ENCODE measurements at regions not wholly inside any gene's neighbourhood (a gene's known extent, or its start where the extent isn't known, plus 50 kb on each side); places are given as distances from the start of the nearest gene placed in this dataset.

DNA sequence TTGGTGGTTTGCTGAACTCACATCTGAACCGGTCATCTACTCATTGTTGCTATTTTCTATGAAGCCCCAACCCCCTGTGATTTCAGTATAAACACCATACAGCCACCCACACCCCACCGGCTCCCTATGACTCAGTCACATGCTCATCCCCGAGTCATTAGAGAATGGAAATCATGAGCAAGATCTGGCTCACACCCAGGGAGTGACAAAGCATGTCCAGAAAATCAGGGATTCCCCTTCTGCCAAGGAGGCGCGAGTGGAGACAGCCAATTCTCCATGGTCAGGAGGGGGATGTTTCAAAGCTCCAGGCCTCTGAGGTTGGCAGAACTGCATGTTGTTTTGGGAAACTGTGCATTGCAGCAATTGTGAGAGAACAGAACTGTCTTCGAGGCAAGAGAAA is 657.5 kb upstream of the TBX3 start:
- peaks cover 24% of the 10 kb centered on the region for H3K4me1 Mint-ChIP-seq
- H3K9me3 Mint-ChIP-seq = peaks cover 24% of the 10 kb centered on the region
- no peak for DNase-seq
- H3K36me3 Mint-ChIP-seq (ENCODE audit: low read depth) = peaks cover 9% of the 10 kb centered on the region
- TF ChIP-seq, protein P1, sequence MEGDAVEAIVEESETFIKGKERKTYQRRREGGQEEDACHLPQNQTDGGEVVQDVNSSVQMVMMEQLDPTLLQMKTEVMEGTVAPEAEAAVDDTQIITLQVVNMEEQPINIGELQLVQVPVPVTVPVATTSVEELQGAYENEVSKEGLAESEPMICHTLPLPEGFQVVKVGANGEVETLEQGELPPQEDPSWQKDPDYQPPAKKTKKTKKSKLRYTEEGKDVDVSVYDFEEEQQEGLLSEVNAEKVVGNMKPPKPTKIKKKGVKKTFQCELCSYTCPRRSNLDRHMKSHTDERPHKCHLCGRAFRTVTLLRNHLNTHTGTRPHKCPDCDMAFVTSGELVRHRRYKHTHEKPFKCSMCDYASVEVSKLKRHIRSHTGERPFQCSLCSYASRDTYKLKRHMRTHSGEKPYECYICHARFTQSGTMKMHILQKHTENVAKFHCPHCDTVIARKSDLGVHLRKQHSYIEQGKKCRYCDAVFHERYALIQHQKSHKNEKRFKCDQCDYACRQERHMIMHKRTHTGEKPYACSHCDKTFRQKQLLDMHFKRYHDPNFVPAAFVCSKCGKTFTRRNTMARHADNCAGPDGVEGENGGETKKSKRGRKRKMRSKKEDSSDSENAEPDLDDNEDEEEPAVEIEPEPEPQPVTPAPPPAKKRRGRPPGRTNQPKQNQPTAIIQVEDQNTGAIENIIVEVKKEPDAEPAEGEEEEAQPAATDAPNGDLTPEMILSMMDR (IDR thresholded peaks at IDR 0.05) = no peak
- H3K27ac Mint-ChIP-seq = no peak overlapping the region
- peaks cover 11% of the 10 kb centered on the region for H3K27me3 Mint-ChIP-seq (ENCODE audit: low read depth, poor library complexity)
- H3K4me3 Mint-ChIP-seq = no peak overlapping the region

DNA sequence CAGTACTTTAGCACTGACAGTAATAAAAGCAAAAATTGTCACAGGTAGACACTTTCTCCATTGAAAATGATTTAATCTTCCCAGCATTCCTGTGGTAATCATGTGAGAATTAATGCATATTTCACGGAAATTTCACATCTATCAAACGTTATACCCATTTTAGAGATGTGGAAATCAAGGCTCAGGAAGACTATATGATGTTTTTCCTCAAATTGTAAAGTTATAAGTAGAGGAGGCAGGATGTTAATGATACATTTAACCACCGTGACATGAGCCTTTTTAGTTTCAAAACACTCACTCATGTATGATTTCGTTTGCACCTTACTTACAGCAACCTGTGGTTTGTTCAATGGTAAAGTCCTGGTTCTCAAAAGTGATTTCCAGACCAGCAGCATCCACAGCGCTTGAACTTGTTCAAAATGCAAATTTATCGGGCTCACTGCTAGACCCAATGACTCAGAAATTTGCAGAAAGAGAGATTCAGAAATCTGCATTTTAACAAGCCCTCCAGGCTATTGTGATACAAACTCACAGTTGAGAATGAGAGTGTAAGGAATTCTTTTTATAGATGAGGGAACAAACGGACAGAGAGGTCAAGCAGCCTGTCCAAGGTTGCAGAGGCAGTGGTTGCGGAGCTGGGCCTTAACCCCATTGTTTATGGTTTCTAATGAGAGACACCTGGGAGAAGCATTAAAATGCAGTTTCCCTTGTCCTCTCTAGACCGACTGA is 654.8 kb upstream of the TBX3 start:
- H3K4me3 Mint-ChIP-seq = no peak overlapping the region
- H3K27me3 Mint-ChIP-seq (ENCODE audit: low read depth, poor library complexity) = peaks cover 10% of the 10 kb centered on the region
- peaks cover 5% of the 10 kb centered on the region for H3K36me3 Mint-ChIP-seq (ENCODE audit: low read depth)
- H3K27ac Mint-ChIP-seq = no peak overlapping the region
- TF ChIP-seq, protein P1 (IDR thresholded peaks at IDR 0.05) = no peak
- H3K9me3 Mint-ChIP-seq = peaks cover 20% of the 10 kb centered on the region
- H3K4me1 Mint-ChIP-seq = peaks cover 41% of the 10 kb centered on the region
- no peak for DNase-seq

DNA sequence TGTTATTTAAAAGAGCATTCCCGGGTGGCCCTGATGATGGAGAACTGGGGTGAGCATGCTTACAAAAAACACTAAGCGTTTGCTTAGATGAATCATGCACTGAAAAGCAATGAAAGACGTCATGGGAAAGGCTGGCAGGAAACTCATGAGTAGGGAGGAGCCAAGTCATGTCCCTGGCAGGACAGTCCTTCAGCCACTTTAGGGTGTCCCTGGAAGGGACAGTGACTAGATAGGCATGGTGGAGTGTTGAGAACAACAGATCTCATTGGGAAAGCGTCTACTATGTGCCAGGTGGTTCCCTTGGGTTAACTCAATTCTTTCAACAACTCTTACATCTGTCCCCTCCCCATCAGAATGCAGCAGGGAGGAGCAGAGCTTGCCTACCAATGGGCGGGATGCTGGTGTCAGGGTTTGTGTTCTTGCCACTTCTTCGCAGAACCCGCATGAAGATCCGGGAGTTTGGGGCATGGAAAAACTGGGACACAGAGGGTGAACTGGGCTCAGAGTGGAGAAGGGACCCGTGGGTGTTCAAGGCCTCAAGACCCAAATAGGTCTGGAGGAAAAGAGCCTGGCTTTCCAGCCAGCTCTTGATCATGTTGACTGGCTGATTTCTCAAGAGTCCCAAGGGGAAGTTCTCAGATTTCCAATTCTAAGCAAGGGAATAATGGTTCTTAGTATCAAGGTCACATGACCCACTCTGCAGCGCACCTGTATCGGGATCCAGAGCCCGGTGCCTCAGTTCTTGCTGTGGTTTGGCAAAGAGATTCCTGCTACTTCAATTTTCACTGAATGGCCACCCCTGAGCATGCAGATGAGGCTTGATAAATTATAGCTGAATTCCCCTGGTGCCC is 653.9 kb upstream of the TBX3 start:
- TF ChIP-seq, protein P1 (IDR thresholded peaks at IDR 0.05) = no peak

DNA sequence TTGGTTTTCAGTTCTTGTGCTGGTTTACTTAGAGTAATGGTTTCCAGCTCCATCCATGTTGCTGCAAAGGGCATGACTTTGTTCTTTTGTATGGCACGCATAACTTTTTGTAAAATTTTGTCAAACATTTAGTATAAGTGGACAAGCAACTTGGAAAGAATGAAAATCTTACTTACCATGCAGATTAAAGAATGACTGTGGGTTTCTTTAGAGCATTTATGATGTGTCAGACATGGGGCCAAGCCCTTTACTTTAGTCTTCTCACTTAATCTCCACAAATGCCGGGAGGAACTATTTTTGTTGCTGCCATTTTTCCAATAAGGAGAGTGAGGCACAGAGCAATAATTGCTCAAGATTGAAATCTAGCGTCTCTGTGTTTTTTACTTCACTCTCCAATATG is 652.5 kb upstream of the TBX3 start:
- no peak for DNase-seq
- peaks cover 17% of the 10 kb centered on the region for H3K27me3 Mint-ChIP-seq (ENCODE audit: low read depth, poor library complexity)
- H3K36me3 Mint-ChIP-seq (ENCODE audit: low read depth) = no peaks in the 10 kb centered on the region
- H3K4me1 Mint-ChIP-seq = peaks cover 41% of the 10 kb centered on the region
- no peak overlapping the region for H3K27ac Mint-ChIP-seq
- no peak overlapping the region for H3K4me3 Mint-ChIP-seq
- peaks cover 3% of the 10 kb centered on the region for H3K9me3 Mint-ChIP-seq
- TF ChIP-seq, protein P1 (IDR thresholded peaks at IDR 0.05) = no peak

More for the DNA sequence above, 653.9 kb upstream of the TBX3 start:
- Mint-ChIP-seq H3K9me3 (peaks cover 13% of the 10 kb centered on the region), H3K27ac (no peak overlapping the region), H3K27me3 (ENCODE audit: low read depth, poor library complexity) (peaks cover 8% of the 10 kb centered on the region), H3K4me1 (peaks cover 41% of the 10 kb centered on the region), H3K4me3 (no peak overlapping the region), H3K36me3 (ENCODE audit: low read depth) (no peaks in the 10 kb centered on the region)
- no peak for DNase-seq

DNA sequence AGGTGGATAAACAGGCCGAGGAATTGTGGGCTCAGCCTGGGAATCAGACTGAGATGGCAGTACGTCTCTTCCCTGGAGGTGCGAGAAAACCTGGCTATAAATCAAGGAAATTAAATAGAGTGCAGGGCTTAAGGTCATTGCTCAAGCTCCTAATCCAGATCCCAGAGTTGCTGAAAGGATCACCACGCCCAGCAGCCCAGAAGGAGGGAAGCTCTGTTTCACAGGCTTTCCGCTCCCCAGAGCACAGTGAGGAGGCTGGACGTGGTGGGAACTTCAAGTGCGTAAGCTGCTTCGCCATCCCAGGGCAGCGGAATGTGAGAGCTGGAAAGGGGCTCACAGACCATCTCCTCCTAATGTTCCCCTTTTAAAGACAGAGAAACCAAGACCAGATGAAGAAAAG is 651.6 kb upstream of the TBX3 start:
- Mint-ChIP-seq H3K27ac (no peak overlapping the region), H3K9me3 (no peaks in the 10 kb centered on the region), H3K4me1 (peaks cover 41% of the 10 kb centered on the region), H3K4me3 (no peak overlapping the region), H3K36me3 (ENCODE audit: low read depth) (no peaks in the 10 kb centered on the region), H3K27me3 (ENCODE audit: low read depth, poor library complexity) (peaks cover 21% of the 10 kb centered on the region)
- TF ChIP-seq, protein P1 (IDR thresholded peaks at IDR 0.05) = no peak
- DNase-seq = peak; percentile 16

Measured in nephron progenitor cell (in vitro differentiated cells).